VCaP (cell line): ENCODE measurements at regions not wholly inside any gene's neighbourhood (a gene's known extent, or its start where the extent isn't known, plus 50 kb on each side); places are given as distances from the start of the nearest gene placed in this dataset.
A peak's percentile ranks its signal among the peaks of the same experiment; 100 is the strongest.
"Not testable (repeated sequence)": the region's sequence is repeated elsewhere in the genome, so short reads cannot be mapped to it uniquely, and the experiment has no call there.

Experiments used
- H3K27ac ChIP-seq: fragments of 450-650 bp; 2 replicates; pipeline ENCODE4 v1.5.1; 2017
- TF ChIP-seq, protein P1 (sequence below): fragments of 450-650 bp; conservative IDR thresholded peaks from 2 replicates; pipeline ENCODE4 v1.5.1; 2017; ENCODE audit warnings: mild to moderate bottlenecking, moderate library complexity

- H3K27ac ChIP-seq = no peak overlapping the region
- TF ChIP-seq, protein P1, sequence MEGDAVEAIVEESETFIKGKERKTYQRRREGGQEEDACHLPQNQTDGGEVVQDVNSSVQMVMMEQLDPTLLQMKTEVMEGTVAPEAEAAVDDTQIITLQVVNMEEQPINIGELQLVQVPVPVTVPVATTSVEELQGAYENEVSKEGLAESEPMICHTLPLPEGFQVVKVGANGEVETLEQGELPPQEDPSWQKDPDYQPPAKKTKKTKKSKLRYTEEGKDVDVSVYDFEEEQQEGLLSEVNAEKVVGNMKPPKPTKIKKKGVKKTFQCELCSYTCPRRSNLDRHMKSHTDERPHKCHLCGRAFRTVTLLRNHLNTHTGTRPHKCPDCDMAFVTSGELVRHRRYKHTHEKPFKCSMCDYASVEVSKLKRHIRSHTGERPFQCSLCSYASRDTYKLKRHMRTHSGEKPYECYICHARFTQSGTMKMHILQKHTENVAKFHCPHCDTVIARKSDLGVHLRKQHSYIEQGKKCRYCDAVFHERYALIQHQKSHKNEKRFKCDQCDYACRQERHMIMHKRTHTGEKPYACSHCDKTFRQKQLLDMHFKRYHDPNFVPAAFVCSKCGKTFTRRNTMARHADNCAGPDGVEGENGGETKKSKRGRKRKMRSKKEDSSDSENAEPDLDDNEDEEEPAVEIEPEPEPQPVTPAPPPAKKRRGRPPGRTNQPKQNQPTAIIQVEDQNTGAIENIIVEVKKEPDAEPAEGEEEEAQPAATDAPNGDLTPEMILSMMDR = peak; percentile 54
Measured at GRCh38 chr19:20367811-20368294, 197.7 kb downstream of the ZNF737 start.

DNA sequence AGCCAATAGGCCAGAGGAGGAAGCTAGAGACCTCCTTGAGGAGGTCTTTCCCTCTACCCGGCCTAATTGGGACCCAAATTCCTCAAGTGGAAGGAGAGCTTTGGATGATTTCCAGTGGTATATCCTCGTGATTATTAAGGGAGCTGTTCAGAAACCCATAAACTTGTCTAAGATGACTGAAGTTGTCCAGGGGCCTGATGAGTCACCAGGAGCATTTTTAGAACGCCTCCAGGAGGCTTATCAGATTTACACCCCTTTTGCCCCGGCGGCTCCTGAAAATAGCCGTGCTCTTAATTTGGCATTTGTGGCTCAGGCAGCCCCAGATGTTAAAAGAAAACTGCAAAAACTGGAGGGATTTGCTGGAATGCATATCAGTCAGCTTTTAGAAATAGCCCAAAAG, 198.1 kb downstream of the ZNF486 start:
- H3K27ac ChIP-seq = no peak overlapping the region
- TF ChIP-seq, protein P1 = no peak

GRCh38 chr19:20359933-20360720, 193.1 kb downstream of the ZNF486 start:
- H3K27ac ChIP-seq = no peak overlapping the region
- TF ChIP-seq, protein P1 = peak; percentile 38

DNA sequence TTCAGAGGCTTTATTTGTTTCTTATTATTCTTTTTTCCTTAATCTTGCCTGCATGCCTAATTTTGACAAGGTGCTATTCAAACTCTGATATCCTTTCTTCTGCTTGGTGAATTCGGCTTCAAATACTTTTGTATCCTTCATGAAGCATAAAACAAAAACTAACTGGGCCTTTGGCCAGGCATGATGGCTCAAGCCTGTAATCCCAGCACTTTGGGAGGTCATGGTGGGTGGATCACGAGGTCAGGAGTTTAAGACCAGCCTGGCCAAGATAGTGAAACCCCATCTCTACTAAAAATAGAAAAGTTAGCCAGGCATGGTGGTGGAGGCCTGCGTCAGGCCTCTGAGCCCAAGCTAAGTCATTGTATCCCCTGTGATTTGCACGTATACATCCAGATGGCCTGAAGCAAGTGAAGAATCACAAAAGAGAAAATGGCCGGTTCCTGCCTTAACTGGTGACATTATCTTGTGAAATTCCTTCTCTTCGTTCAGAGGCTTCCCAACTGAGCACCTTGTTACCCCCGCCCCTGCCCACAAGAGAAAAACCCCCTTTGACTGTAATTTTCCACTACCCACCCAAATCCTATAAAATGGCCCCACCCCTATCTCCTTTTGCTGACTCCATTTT, 191.9 kb downstream of the ZNF486 start:
- H3K27ac ChIP-seq = not testable (repeated sequence)

GRCh38 chr19:20357921-20358320, 190.9 kb downstream of the ZNF486 start:
- TF ChIP-seq, protein P1 = no peak
- H3K27ac ChIP-seq = peak overlapping the region; percentile 49

DNA sequence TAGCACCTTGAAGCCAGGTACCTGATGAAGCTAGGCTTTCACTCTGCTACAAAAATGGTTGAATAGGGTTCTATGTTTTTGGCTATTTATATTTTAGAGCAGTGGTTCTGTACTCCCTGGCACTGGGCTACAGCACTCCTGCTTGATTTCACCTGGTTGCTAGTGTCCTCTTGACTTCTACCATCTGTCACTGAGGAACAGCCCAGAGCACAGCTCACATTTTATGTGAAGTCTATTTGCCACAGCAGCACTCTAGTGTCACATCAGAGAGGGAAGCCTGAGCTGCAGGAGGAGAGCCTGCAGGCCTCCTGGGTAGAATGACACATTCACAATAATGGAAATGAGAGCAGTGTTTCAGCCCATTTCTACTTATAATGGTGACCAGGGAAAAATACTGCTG, 184.2 kb downstream of the ZNF486 start:
- no peak overlapping the region for H3K27ac ChIP-seq
- TF ChIP-seq, protein P1 = no peak

DNA sequence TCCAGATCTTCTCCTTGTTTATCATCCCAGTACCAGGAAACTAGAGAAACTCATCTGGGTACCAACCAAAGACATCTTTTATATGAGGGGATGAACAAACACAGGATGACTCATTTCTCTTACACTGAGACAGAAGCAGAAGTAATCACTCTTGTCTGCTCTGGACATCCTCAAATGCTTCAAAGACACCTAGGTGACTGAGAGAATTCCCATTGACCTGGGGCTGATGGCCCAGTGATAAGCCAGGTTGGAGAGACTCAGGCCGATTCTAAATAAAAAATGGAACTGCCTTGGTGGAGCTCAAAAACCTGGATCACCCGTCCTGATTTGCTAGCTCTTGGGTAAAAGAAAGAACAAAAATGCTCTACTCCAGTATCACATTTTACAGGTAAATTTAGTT, 182.2 kb downstream of the ZNF486 start:
- TF ChIP-seq, protein P1 = no peak
- H3K27ac ChIP-seq = no peak overlapping the region

DNA sequence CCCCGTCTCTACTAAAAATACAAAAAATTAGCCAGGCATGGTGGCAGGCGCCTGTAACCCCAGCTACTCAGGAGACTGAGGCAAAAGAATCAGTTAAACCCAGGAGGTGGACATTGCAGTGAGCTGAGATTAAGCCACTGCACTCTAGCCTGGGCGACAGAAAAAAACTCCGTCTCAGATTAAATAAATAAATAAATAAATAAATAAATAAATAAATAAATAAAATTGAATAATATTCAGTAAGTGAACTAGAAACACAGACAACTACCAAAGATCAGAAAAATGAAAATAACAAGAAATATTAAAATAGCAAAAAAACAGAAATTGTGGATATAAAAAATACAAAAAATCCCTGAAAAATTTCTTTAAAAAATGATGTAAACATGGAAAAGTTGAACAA, 172.4 kb downstream of the ZNF486 start:
- TF ChIP-seq, protein P1 = no peak

More for the DNA sequence above, 172.4 kb downstream of the ZNF486 start:
- no peak overlapping the region for H3K27ac ChIP-seq
